HG03280 (cell line): ENCODE measurements at regions not wholly inside any gene's neighbourhood (a gene's known extent, or its start where the extent isn't known, plus 50 kb on each side); places are given as distances from the start of the nearest gene placed in this dataset.
"Not testable (repeated sequence)": the region's sequence is repeated elsewhere in the genome, so short reads cannot be mapped to it uniquely, and the experiment has no call there.

Experiments used
- ATAC-seq: cut with Tn5 transposase; IDR thresholded peaks from one replicate; pipeline ENCODE4 v1.9.1; 2021; ENCODE audit warnings: mild to moderate bottlenecking, moderate library complexity; ENCODE audit not compliant: unreplicated experiment

DNA sequence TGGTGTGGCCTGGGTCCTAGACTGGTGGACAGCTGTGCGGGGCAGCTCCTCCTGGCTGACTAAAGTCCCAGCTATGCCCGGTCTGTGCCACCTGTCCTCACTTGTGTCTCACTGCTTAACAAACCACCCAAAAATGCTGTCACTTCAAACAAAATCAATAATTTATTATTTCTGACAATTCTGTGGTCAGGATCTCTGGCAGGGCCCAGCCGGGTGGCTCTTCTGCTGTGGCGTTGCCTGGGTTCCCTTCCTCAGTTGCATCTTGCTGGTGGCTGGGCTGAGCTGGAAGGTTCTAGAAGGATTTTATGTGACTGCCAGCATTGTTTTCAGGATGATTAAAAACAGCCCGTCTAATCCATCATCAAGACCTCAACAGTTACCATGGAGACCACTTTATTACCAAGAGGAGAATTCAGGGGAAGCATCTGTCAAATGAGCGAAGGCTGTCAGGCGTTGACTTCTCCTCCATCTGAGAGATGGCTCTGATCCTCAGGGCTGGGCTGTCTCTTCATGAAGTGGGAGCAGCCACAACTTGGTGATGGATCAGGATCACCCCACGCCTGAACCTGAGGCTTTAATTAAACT, 280.6 kb upstream of the SFSWAP start:
- no peak for ATAC-seq

DNA sequence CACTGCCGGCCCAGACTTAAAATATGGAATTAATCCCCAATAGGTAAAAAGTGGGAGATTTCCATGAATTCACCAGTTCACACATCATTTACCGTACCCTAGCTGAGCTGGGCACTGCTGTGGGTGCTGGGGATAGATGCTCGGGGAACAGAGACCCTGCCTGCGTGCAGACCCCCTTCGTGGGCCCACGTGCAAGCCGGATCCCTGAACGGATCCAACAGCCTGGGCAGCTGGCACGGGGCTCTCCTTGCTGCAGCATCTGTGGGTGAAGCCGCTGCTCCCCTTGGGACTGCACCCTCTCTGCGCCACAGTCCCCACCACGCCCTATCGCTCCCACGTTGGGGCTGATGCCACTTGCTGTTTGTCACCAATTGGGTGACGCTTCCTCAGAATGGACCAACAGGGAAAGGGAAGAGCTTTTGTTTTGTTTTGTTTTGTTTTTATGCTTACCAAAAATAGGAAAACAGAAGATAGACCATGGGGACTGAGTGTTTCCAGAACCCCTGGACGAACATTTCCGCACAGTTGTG, 279.7 kb upstream of the SFSWAP start:
- ATAC-seq = not testable (repeated sequence)

DNA sequence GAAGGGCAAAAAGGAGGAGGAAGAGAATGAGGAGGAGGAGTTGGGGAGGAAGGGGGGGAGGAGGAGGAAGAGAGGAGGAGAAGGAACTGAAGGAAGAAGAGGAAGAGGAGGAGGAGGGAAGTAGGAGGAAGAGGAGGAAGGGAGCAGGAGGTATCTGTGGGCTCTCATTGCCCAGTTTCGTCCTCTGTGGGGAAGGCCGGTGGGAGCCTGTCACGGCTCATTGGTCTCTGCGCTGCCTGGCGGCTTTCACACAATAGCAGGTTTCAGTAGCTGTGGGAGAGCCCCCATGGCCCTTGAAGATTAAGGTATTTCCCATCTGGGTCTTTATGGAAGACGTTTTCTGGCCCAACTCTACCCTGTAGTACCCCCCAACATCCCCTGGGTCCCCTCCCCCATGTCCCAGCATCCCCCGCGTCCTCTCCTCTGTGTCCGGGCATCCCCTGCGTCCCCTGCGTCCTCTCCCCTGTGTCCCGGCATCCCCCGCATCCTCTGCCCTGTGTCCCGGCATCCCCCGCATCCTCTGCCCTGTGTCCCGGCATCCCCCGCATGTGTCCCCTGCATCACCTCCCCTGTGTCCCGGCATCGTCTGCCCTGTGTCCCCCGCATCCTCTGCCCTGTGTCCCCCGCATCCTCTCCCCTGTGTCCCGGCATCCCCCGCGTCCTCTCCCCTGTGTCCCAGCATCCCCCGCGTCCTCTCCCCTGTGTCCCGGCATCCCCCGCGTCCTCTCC, 278.2 kb upstream of the SFSWAP start:
- no peak for ATAC-seq

DNA sequence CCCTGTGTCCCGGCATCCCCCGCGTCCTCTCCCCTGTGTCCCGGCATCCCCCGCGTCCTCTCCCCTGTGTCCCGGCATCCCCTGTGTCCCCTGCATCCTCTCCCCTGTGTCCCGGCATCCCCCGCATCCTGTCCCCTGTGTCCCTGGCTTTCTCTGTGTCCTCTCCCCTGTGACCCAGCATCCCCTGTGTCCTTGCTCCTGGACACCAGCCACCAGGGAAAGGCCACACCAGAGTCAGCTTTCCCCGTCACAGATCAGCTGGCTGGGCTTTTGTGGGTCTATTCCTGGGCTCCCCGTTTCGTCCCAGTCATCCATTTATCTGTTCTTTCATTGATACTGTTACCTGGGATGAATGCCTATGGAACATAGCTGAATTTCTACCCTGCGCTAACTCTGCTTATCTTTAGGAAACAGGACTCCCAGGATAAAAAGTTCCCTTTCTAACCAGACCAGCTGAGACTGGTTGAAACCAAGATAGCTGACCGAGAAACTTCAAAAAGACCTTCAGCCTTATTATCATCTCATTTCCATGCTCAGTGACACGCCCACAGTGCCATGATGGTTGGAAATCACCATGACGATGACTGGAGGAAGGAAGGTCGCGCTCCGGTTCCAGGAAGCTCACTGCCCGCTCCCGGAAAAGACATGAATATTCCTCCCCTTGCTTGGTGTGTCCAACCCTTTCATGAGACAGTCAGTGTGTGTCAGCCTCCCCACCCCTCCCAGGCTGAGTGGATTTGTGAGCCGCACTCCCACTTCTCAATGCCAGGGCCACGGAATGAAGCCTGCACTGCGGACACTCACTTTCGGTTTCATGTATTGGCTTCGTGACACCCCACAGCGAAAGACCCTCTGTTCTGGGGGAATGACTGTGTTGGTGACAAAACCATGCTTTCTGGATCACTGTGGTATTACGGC, 276.4 kb upstream of the SFSWAP start:
- no peak for ATAC-seq

DNA sequence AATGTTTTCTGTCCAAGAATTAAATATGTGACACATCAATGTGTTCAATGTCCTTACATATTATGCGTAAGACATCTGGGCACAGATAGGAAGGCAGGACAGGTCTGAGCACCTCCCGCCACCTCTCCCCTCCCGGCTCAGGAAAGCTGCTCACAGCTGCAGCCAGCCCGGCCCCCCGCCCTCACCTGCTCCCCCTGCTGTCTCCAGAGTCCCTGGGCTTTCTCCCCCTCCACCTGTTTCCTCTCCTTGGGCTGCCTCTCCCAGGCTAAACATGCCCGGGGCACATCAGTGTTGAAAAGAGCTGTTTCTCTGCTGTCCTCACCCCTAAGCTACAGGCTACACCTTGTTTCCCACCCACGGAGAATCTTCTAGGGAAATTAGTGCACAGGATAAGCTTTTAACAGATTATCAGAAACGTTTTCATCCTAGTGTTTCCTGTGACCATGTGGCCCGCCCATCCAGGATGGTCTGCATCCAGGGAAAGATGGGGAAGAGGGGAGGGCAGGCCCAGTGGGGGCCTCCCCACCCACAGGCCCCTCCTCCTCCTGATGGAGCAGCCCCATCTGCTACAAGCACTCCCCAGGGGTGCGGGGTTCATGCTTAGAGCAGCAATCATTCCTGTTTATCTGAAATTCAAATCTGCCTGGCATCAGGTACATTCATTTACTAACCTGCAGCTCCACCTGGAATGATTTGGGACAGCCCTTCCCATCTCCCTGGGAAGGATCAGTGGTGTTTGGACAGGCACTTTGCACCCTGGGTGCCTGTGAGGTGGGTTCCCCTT, 273.8 kb upstream of the SFSWAP start:
- no peak for ATAC-seq

DNA sequence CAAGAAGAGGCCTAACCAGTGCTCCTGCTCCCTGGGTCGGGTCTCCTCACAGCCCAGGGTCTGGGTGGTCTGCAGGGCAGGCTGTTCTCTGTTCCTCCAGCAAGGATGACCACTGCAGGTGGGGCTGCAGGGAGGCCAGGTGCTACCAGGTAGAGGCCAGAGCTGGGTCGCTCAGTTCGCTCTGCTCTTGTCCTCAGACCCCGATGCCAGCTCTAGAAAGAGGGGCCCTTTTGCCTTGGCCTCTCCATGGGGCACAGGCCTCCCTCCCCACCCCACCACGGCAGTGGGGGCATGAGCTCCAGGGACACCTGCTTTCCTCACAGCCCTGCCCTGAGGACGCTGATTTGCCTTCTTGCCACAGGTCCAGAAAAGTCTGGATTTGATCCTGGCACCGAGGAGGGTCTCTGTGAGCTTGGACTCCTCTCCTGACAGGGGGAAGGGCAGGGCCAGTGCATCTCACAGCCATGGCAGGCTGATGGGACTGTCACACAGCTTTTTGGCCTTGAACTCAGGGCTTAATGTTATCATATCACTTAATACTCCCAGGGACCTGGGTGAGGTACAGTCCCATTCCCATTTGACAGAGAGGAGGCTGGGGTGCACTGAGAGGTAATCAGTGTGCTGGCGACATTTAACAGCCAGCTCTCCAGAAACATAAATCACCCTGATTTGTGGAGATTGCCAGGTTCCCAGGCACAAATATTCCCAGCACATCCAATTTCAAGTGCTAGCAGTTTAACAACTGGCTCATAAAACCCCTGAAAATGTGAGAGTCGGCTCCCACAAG, 273.0 kb upstream of the SFSWAP start:
- no peak for ATAC-seq

DNA sequence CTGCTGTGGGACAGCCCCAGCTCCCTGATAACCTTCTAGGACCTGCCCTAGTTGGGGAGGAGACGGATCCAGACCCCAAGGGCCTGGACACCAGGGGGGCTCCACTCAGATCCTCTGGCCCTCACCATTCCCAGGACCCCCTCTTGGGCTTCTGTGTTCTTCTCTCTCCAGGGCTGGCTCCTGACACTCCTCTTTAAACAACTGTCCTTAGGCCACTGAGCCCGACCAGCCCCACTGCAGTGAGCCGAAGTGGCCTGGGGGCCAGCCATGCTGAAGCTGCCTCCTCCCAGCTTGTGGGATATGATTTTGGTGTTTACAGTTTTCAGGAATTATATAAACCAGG, 272.4 kb upstream of the SFSWAP start:
- ATAC-seq = not testable (repeated sequence)

DNA sequence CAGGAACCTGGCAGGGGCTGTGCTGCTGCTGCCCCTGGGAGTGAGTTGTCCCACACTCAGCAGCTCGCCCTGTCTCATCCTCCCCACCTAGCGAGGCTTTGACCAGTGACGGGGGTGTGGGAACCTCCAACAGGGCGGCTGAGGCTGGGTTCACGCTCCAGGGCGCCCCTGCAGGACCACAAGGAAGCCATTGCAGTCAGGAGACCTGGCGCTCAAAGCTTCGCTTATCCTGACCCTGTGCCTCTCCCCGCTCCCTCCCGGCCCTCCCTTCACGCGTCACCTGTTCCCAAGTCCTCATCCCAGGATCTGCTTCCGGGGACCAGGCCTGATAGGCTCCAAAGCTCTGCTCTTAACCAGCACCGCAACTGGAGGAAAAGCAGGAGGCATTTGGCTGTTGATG, 272.0 kb upstream of the SFSWAP start:
- no peak for ATAC-seq

DNA sequence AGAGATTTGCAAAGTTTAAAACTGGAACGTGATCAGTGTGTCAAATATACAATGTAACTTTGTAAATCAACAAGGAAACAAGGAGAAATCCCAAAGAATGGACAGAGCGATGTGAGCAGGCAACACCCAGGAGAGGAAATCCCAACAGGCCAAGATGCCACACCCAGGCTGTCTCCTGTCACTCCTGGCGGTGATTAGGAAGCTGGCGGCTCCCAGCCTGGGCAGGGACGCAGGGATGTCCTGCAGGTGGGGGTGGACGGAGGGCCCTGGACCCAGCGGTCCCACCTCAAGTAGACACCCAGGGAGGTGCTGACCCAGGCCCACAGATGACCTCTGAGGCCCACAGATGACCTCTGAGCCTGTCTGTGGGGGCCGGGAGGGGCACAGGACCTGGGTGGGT, 271.1 kb upstream of the SFSWAP start:
- not testable (repeated sequence) for ATAC-seq

DNA sequence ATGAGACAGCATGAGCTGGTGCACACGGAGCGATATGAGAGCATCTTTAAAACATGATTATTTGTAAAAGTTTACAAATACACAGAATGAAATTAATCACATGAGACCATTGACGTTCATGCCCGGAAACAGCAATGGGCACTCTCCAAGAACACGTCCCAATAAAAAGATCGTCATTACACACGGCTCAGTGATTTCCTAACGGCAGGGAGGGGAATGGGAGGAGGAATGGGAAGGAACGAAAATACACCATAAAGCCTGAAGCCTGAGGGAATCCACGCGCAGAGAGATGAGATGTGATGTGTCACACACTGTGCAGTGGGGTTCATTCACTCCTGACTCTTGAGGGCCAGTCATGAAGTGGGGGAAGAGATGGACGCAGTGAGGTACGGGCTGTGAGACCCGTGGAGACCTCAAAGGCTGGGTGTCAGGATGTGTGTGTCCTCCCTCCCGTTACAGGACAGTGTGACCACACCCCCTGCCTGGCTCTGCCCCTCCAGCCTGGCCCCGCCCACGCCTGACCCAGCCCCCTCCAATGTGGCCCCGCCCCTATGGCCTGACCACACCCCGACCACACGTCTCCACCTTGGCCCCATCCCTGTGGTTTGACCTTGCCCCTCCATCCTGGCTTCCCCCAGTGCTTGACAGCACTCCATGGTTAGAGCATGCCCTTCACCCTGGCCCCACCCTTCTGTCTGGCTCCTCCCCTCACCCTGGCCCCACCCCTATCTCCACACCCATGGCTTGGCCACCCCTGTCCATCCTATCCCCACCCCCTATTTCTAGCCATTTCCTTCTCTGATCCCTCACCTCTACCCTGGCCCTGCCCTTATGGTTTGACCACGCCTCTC, 270.5 kb upstream of the SFSWAP start:
- ATAC-seq = not testable (repeated sequence)

DNA sequence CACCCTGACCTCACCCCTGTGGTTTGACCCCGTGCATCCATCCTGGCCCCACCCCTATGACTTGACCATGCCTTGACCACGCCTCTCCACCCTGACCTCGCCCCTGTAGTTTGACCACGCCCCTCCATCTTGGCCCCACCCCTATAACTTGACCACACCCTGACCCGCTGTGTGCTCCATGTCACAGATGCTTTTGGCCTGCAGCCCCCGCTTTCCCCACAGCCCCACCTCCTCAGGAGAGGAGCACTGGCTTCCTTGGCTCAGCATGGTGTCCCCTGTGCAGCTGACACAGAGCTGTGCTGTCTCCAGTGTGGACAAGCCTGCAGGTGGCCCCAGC, 269.9 kb upstream of the SFSWAP start:
- ATAC-seq = no peak

DNA sequence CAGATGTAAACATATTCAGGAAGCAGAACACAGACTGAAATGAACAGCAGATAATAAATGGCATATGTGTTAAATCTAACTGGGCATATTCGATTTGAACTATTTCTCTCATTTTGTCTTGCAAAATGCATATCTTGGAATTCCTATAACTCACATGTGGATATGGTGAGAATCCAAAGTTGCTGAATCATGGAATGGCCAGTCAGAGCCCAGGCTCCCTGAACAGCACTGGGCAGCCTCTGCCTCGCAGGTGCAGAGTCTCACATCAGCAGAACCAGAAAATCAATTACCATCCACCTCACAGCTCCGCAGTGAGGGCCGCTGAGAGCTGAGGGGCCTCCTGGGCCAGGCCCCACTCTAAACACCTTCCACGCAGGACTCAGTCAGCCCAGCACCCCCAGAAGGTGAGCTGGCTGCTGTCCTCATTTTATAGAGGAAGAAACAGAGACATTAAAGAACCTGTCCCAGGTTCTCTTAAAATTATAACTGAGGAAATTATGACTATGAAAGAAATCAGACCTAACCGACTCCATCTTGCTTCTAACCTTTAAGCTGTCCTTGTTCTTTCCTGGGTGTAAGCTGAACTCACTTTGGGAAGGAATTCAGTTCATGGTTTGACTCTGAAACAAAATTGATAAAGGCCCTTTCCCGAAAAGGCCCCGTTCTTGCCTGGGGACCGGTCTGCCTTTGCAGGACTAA, 269.1 kb upstream of the SFSWAP start:
- ATAC-seq = no peak

DNA sequence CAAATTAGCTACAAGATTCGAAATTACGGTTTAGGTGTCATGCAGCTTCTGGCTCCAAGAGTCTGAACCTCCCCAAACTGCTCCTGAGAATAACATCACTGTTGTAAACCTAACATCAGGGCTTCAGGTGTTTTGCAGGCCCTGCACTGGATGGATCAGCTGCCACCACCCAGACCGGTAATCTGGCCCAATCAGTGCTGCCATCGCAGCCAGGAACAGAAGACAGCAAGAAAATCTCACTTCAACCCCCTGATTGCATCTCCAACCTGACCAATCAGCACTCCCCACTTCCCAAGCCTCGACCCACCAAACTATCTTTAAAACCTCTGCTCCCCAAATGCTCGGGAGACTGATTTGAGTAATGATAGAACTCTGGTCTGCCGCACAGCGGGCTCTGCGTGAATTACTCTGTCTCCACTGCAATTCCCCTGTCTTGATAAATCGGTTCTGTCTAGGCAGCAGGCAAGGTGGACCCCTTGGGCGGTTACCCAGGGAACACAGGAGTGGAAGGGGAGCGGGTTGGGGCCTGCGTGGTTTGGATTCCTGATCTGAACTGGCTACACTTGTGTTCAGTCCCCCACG, 268.5 kb upstream of the SFSWAP start:
- no peak for ATAC-seq

DNA sequence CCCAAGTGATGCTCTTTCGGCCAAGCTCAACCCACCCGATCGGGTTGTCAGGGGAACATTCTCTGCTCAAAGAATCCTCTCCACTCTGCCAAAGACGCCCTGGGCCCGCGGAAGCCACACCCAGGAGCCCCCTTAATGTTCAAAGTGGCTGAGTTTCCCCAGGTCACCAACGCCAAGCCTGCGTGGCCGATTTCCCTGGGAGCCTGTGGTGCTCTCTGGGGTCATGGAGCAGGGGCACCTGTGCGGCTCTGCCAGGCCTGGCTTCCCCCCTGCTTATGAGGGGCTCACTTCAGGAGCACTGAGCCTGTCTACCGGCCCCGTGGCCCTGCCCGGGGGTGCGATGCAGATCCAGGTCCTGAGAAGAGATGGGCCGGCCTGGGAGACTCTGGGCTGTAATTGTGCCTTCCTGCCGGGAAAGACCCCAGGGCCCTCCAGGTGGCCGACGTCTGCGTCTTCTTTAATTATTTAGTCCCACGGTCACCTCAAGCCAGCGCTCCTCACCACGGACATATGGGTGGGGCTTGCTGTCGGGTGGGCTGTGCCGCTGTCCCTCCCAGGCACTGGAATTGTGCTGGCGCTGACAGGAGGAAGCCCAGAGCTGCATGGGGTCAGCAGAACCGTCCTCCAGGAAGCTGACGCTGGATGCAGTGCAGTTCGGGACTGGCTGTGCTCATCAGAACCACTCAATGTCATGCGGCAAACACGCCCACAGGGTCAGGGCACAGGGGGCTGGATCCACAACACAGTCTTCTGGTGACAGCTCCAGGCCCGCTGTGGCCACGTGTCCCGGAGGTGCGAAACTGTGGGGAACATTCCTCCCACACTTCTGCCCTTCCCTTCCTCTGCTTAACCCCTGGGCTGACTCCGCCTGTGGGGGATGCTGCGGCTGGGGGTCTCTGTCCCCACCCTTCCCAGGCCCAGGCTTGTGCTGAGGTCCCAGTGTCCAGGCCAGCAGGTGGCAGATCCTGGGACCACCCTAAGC, 267.6 kb upstream of the SFSWAP start:
- ATAC-seq = no peak

DNA sequence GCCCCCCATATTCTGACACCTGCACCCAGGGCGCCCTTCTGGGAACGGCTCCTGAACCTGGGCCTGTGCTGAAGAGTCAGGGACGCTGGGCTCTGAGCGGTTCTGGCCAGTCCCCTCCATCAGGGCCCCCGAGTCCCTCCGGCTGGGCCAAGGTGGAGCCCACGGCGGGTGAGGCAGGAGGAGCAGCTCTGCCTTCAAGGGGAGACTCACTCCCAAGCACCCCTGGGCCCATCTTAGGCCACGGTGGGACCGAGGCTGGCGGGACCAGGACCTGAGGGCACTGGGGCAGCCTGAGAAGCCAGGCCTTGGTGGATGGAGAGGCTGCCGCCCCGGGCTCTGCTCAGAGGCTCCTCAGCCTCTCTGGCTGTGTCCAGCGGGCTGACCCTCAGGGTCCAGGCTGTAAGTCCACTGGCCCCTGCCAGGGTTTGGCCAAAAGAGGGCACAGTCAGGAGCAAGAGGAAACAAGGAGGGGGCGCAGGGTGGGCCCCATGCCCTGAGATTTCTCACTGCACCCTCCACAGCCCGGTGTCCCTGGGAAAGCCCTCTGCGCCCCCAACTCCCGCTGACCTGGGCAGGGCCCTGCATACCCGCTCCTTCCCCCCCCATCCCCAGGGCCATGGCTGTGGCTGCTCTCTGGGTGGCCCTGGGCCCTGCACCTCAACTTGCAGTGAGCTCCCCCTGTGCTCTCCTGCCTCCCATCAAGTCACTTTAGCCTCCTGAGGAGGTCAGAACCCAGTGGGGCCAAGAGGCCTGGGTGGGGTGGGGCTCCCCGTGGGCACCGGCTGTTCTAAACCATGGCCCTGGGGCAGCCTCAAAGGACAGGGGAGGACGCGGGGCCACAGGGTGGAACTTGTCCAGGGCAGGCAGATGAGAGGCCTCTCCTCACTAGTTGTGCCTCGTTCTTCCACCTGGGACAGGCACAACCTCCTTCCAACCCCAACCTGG, 266.4 kb upstream of the SFSWAP start:
- ATAC-seq = no peak

DNA sequence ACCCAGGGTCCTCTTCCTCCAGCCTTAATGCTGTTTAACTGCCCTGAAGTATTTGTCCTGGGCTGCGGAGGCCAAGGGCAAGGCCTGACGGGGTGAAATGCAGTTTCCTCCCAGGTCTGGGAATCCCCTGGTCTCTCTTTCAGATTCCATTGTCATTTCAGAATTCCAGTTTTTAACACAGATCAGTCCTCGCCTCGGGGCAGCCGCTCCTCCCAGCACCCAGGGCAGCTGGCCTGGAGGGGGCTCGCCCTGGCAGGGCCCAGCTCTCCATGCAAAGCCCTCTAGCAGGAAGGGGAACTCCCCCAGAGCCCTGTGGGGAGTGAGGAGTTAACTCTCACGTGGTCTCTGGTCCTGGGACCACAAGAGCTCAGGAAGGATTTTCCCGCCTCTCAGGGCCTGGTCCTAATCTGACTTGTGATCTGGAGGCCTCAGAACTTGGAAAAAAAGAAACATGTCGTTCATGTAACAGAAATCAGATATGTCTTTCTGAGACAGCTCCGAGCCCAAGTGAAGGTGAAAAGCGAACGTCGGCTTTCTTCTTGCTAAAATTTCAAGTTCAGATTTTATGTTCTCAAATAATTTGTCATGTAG, 265.6 kb upstream of the SFSWAP start:
- ATAC-seq = no peak
